Inflammatory macrophage treated with lipopolysaccharide for 4 hours (primary cell): ENCODE measurements at regions not wholly inside any gene's neighbourhood (a gene's known extent, or its start where the extent isn't known, plus 50 kb on each side); places are given as distances from the start of the nearest gene placed in this dataset.

Experiments
- DNase-seq: peaks from one replicate; pipeline ENCODE4 v3.0.0-alpha.2; 2020

DNA sequence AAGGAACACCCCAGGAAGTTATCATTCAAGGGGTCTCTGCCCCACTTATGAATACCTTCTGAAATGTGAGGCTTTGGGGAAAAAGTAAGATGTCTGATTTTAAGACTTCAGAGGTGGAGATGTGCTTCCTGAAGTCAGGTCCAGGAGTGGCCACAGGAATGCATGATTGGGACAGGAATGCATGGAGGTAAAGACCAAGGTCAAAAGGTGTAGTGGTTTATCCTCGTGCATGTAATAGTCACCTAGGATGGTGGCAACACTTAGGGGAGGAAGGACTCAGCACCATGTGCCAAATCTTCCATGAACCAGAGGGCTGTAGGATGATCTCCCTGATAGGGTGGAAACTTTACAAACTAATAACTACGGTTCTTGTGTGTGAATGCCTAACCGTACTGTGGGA lies 217.3 kb downstream of the C12orf75 start:
- DNase-seq: no peak

DNA sequence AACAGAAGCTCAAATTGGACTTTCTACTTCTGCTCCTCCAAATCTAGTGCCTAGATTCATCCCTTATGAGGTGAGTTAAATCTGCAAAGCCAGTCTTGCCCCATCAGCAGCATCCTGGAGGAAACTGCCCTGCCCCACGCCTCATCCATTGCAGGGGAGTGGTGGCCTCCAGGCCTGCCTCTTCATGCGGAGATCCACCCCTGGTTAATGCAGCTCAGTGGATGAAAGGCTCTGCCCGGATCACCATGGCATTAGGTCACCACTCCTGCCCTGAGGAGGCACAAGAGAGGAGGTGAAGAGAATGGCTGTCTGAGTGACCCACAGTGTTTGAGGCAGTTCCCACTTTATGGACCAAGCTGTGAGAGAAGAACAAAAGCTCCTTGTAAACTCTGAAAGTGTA lies 218.1 kb downstream of the C12orf75 start:
- no peak for DNase-seq

DNA sequence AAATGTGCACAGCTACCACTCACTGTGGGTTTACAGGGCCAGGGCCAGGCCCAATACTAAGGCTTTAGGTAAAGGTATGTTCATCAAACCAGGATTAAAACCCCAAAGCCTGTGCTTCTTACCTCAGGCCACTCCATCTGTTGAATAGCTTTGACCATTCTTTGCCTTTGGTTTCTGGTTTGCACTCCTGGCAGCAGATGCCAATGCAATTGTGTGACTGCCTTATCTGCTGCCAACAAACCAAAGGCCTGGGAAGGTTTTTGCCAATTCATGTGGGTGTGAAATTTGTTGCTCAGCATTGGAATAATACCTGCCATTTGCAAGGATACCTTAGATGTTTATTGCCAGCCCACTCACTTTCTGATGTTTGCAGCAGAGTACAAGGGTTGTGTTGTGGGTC lies 221.6 kb downstream of the C12orf75 start:
- DNase-seq: no peak

DNA sequence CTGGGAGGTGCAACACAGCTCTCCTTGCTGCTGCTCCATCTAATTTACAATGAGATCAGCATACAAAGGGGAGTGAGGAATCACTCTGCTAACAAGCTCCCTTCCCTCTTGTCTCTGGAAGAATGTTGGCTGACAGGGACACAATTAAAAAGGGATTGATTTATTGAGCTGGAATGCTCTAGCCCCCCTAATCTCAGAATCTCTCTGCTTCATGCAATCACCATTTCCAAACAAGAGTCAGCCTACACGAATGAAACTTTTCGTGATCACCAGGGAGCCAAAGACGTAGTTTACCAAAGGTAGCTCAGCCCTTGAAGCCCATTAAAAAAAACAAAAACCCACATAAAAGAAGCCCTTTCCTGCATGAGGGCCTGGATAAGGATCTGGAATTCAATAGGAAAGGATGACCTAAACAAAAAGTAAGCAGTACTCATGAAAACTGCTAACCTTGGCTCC lies 223.8 kb downstream of the C12orf75 start:
- DNase-seq: no peak

DNA sequence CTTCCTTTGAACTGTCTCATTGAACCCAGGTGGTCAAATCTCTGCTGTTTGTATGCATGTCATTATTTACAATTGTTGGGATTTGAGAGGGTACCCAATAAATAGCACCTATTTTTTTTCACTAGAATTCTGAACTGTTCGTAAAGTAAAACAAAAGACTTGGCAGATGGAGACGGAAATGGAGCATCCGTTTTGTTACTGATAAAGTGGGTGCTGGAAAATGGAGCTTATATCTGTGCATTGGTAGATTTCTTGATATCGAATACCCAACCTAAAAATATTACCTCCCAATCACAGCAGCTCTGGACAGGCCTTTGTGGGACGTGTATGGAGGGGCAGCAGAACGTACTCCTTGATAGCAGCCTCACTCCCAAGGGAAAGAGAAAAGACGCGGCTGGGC lies 224.4 kb downstream of the C12orf75 start:
- DNase-seq: no peak

DNA sequence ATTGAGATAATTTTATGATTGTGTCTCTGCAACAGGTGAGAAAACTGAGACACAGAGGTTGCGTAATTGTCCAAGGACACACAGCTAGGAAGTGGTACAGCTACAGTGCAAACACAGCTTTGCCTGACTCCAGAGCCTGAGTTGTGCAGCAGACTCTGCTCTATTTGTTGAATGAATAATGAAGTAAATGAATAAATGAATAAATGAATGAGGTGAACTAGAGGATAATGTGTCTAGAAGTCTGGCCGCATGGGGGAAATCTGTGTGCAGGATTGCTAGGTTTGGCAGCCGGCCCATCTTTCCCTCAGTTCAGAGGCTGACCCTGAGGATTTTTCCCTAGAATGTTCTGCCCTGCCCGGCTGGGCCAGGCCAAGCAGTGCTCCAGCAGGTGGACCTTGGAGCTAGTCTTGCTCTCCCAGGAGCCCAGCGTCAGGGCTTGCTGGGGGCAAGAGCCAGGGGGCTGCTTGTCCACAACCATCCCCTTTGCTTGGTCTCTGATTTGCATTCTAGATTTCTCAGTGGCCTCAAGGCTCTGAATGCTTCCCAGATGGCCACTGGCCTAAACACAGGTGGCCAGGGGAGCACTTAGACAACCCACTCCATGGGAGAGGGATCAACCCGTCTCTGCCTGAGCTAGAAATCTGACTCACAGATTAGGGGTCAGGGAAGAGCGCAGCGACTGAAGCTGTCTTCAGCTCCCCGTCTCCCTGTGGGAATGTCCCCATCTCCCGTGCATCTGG lies 225.2 kb downstream of the C12orf75 start:
- no peak for DNase-seq

DNA sequence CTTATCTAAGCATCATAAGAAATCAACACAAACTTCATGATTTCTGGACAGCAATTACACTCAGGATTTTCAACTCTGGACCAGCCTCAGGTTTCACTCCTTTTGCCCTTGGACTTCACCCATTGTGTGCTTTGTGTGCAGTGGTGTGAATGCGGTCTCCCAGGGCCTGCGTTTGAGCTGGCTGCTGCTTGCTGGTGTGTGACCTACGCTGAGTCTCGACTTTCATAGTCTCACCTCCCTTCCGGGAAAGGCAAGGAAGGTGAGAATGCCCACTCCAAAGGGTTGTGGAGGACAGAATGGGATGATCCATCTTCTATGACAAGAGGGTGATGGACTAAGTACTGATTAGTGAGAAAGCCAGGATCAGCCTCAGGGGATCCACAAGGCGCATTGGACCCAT lies 228.8 kb downstream of the C12orf75 start:
- no peak for DNase-seq

DNA sequence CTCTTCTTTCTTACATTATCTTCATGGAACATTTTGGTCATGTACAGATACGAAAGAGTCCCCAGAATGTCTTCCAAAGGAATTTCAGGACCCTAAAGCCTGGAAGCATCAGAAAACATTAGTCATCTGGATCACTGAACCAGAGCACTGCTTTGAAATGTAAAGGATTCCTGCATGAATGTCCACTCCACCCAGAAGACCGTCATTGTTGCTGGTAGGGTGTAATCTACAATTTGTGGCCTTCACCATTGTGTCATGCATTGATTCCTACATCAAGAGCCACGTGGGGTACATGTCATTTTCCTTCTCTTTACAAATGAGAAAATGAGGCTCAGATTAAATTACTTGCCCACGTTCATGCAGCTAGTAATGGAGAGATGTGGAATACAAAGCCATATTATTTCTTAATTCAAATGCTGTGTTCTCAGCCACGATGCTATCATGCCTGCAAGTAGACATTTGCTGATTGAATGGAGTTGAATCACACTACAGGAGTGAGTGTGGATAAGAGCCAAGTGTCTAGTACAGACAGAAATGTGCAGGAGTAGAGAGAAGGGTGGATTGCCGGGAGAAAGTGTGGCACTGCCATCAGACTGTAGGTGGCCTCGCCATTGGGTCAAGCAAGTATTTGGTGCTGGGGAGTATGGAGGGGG lies 231.2 kb downstream of the C12orf75 start:
- no peak for DNase-seq

DNA sequence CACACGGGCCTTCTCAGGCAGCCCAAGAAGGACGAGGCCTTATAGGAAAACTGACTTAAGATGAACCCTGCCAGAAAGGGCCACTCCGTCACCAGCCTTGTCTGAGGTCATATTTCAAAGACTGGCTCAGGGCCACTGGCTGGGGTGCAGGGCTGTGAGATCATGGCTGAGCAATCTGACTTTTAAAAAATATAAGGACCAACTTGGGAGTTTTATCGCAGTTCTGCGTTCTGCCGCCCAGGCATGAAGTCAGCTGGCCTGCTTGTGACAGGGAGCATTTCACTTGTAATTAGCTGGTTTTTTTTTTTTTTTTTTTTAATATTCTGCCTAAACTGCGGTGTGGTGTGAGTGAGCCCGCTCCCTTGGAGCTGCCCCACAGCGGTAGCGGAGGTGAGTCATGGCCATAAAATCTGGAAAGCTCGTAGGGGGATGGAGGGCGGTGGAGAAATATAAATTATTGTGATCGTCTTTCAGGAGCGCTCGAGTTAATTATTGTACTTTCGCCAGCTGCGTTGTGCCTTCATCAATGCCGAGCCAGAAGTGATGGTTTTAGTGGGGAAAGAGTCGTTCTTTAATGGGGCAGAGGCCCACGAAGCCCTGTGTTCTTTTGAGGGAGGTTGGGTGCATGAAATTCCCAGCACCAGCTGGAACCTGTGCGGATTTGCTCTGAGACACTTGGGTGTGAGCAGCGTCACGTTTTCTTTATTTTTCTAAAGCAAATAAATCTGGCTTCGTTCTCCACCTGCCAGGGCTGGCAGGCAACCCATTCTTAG lies 231.9 kb downstream of the C12orf75 start:
- no peak for DNase-seq

DNA sequence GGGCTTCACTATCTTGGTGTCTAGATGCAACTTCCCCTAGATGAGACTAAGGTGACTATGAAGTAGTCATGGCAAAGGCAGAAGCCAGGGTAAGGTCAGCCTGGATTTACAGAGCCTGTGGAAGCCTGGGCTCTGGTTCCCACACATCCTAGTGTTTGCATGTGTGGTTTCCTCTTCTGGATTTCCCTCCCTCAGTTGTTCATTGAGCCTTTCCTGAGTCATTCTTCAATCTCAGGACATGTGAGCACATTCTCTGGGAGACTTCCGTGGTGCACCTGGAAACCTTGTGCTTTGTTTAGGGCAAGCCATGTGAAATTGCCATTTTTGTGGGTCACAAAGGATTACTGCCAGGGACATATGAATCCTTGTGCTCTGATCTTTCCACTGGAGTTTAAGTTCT lies 236.6 kb downstream of the C12orf75 start:
- DNase-seq: no peak

DNA sequence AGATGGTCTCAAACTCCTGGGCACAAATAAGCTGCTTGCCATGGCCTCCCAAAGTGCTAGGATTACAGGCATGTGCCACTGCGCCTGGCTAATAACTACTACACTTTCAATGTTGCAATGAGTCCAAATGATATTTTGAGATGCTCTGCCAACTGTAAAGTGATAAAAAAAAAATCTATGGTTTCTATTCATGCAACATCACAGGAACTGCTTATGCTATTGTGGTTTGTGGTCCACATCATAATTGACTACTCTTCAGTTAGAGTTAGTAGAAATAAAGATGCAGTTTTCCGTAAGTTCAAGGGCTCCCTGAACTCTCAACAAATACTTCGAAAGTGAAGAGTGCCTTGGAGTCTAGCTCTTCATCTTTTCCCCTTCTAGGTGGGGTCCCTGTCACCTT lies 239.4 kb downstream of the C12orf75 start:
- DNase-seq: no peak

DNA sequence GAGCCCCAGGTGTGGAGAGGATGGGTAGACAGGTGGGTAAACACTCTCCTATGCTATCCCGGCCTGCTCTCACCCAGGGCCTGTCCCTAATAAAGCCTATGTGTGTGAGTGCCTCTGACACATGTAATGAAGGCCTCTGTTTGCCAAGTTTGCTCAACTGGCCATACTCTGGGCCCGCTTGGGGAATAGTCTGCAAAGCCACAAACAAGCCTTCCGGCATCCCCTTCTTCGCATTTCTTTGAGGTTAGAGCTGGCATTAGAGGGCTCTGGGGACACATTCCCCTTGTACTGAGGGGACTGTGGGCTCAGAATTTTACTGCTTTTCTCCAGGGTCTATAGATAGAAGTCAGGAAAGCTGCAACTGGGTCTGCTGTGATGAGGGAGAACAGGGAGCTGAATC lies 240.5 kb downstream of the C12orf75 start:
- no peak for DNase-seq

DNA sequence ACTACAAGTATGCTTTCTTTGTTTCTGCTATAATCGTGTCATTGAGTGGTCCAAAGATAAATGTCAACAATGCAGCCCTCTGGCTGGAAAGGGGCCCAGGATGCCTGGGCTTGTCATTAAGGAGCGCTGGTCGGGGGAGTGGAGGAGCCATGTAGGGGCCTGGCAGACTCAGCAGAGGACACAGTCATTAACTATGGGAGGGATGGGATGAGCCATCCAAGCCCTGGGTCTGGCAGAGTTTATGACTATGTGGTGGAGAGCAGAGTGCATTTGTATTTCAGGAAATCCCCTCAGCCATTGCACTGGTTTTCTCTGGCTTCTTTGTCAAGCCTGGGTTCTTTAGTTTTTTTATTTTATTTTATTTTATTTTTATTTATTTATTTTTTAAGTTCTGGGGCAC lies 243.1 kb downstream of the C12orf75 start:
- DNase-seq: no peak

DNA sequence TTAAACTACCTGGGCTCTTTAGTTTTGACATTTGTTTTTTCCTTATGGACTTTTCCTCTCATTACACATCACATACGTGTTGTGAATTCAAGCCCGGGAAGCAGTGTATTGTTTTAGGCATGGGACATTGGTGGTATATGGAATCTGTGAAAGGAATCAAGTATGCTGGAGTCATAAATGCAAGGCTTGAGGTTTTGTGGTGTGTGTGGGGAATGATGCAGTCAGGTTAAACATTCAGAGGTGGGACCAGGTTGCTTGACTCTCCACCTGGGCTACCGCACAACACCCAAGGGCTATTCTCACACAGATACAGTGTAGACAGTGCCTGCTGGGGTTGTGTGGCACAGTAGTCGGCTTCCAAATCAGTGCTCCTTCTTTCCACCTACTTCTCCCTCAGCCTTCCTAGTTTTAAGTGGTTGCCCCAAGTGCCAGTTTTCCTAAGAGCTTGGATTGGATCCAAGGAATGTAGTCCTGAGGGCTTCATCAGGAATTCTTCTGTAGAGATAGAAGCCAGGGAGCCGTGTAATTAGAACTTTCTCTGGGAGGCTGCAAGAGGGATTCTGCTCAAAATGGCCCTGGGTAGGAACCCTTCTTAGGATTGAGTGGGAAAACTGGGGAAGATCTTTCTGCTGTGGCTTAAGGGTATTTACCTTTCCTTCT lies 243.7 kb downstream of the C12orf75 start:
- no peak for DNase-seq

DNA sequence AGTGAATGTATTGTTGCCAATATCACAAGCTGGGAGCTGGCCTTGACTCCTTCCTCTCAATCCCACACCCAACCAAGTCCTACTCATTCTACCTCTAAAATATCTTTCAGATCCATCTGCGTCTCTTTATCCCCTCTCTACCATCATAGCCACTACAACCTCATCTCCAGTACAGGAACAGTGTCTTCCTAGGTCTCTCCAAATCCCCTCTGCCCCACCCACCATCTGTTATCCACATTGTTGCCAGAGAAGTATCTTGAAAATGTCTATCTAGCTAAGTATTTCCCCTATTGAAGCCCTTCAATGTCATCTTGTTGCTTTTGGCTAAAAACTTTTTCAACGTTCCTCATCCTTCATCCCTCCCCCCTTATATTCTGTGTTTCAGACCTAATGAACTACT lies 244.7 kb downstream of the C12orf75 start:
- no peak for DNase-seq

DNA sequence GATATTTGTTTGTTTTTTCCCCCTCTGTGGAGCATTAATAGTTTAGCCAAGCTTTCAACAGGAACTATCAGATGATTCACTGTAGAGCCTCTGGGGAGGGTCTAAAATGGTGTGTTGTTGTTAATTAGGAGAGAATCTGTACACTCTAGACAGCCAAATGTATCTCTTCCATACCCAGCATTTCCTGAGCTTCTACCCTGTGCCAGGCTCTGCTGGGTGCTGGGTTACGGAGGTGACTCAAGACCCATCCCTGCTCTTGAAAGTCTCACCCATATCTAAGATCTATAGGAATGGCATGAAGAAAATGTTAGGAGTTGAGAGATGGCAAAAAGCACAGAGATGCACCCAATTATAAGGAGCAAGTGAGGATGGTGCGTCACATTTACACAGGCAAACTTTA lies 245.8 kb downstream of the C12orf75 start:
- DNase-seq: no peak

DNA sequence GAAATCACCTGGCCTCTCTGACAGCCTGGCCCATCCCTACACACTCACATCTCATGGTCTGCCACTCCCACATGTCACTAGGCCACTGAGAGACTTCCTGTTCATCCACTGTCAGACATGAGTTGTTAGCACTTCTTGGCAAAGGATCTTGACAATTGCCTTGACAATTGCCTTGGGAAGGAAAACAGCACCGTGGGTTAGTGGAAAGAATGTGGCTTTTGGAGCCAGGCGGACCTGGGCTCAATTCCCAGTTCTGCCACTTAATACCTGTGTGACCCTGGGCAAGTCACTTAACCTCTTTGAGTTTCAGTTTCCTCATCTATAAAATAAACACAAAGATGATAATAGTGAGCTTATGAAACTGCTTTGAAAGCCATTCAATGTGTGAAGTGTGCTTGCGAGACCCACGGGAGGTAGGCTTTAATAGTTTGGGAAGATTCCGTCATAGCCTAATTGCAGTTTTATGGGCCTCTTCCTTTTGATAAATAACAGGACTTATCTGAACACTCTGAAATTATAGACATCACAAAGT lies 250.4 kb downstream of the C12orf75 start:
- DNase-seq: no peak

DNA sequence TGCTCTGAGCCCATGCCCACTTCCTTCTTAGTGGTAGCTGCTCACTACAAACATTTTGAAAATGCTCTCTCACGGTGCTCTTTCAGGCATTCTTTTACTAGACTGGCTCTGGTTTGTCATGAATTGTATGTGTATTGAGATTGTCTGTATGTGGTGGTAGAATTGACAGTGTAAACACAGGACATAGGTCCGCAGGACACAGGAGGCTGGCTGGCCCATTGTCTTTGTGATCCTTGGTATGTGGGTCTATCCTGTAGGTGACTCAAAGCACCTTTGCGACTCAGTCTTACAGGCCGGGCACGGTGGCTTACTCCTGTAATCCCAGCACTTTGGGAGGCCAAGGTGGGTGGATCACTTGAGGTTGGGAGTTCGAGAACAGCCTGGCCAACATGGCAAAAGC lies 250.9 kb downstream of the C12orf75 start:
- DNase-seq: no peak

DNA sequence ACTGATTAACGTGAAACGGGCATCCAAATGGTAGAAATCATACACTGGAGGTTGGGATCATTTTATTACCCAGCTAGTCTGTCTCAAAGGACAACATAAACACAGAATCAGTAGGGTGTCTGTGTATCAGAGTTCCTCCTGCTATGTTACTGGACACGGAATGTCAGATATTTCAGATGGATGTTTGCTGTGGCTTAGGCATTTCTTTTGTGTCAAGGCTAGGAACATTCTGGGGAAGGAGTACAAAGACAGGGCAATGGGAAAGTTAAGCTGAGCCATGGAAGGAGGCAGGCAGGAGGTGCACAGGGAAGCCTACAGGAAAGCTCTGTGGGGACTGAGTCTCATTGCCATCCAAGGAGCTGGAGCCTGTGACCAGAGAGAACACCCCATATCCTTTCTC lies 254.6 kb downstream of the C12orf75 start:
- DNase-seq: no peak

DNA sequence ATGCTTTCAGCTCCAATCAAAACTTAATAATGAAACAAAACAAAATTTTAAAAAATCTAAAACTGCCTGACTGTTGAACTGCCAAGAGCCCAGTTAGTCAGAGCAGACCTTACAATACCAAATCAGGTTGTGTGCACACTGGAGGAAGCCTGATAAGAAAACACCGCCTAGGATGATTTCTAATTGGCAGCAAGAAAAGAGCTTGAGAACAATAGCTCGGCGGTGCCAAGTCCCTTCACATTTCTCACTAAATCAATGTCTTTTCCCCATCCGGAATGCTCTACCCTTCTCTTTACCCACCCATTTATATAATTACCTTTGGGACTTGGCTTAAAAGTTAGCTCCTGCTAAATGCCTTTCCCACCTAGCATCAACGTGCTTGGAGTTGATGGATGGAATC lies 256.7 kb downstream of the C12orf75 start:
- no peak for DNase-seq

DNA sequence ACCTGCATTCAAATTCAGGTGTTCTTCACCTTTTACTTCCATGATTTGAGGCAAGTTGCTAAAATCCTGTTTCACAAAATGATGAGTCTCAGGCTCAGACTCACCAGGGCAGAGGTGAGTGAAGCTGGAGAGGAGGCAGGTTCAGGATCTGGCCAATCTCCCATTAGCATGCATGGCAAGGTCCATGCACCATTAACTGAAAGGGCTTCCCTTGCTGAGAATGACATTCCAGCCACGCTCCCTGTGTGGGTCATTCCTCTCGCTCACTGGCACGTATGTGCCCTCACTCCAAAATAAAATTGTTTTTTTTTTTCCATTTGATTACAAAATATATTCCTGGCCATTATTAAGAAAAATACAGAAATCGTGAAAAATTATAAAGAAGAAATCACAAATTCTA lies 257.6 kb downstream of the C12orf75 start:
- no peak for DNase-seq

DNA sequence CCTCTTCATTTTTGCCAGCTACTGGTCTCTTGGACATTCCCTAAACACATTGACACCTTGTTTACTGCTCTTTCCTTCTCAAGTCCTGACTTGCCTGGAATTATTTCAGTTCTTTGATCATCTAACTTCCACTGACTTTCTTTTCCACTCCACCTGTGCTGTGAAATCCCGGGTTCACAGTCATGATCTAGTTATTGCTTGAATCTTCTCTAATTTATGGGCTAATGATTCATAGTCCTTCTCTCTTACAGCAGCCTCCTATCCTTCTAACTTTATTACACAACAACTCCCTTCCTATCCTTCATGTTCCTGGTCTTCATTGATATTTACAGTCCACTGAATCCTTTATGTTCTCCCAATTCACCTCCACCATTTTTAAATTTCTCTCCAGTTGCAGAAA lies 260.1 kb downstream of the C12orf75 start:
- no peak for DNase-seq

DNA sequence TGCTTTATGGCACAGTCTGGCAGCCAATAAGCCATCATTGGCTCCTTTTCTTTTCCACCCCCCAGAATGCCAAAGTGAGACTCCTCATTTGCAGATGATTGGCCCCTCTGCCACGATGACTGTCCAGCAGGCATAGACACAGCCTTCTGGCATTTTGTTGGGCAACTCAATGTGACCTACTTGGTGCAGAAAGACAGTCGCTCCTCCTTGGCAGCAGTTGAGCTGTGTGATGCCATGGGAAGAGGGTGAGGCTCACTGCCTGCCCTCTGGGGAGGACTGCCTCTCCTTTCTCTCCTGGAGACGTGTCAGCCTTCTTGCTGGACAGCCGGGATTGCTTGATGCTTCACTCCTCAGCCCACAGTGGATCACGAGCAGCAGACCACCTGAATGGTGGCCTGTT lies 264.9 kb downstream of the C12orf75 start:
- no peak for DNase-seq
